H1 (cell line): ENCODE measurements at regions not wholly inside any gene's neighbourhood (a gene's known extent, or its start where the extent isn't known, plus 50 kb on each side); places are given as distances from the start of the nearest gene placed in this dataset.

Experiments used
- CBX8 ChIP-seq: fragments of 300-800, 300-1000 bp; sonication (generic); IDR thresholded peaks from 2 replicates; pipeline ENCODE4 v1.7.1; 2016; ENCODE audit warnings: low read depth, low read length, borderline replicate concordance
- CTCF ChIP-seq, 3 experiments: IDR thresholded peaks; 1 replicate in 2 of 3; 2 replicates in 1 of 3; pipeline versions ENCODE4 v1.5.1 to v1.6.1; 2011; ENCODE audit warnings: low read length in 3 of 3, mild to moderate bottlenecking in 3 of 3, inconsistent platforms in 2 of 3, low read depth in 1 of 3, moderate library complexity in 1 of 3; ENCODE audit not compliant: insufficient read depth in 1 of 3; ENCODE audit errors: control extremely low read depth in 1 of 3
- EP300 ChIP-seq, 2 experiments: IDR thresholded peaks; 1 replicate in 1 of 2; 2 replicates in 1 of 2; pipeline ENCODE4 v1.6.1; 2011 to 2012; ENCODE audit warnings: low read depth in 2 of 2, low read length in 2 of 2, mild to moderate bottlenecking in 2 of 2, borderline replicate concordance in 1 of 2, inconsistent platforms in 1 of 2, moderate library complexity in 1 of 2
- GTF2F1 ChIP-seq: IDR thresholded peaks from 2 replicates; pipeline ENCODE4 v1.6.1; 2012; ENCODE audit warnings: low read depth, low read length, improper control_type of control experiment, borderline replicate concordance
- MAX ChIP-seq: IDR thresholded peaks from 2 replicates; pipeline ENCODE4 v1.6.1; 2012; ENCODE audit warnings: inconsistent platforms
- POLR2A ChIP-seq, 2 experiments: IDR thresholded peaks; 1 replicate in 1 of 2; 2 replicates in 1 of 2; pipeline ENCODE4 v1.6.1; 2011; ENCODE audit warnings: low read depth in 2 of 2, low read length in 2 of 2, mild to moderate bottlenecking in 2 of 2; ENCODE audit errors: control extremely low read depth in 1 of 2
- YY1 ChIP-seq: IDR thresholded peaks from 2 replicates; pipeline ENCODE4 v1.6.1; 2011; ENCODE audit warnings: low read depth, mild to moderate bottlenecking, low read length

- TF ChIP-seq MAX (no peak), CBX8 (no peak), GTF2F1 (no peak), CTCF (IDR thresholded peaks at IDR 0.05; ENCODE audit: control extremely low read depth in 1 of 3, insufficient read depth in 1 of 3, low read depth in 1 of 3, low read length in 3 of 3) (no peak), EP300 (IDR thresholded peaks at IDR 0.05; ENCODE audit: borderline replicate concordance in 1 of 2, low read depth in 2 of 2, low read length in 2 of 2) (no peak), POLR2A (IDR thresholded peaks at IDR 0.05; ENCODE audit: control extremely low read depth in 1 of 2, low read depth in 2 of 2, low read length in 2 of 2) (no peak), YY1 (no peak)
Observed at GRCh38 chr7:79787623-79788022, 334.2 kb upstream of the MAGI2 start.
